PFSK-1 (cell line): ENCODE measurements at regions not wholly inside any gene's neighbourhood (a gene's known extent, or its start where the extent isn't known, plus 50 kb on each side); places are given as distances from the start of the nearest gene placed in this dataset.

Experiments
- FOXP2 ChIP-seq: optimal IDR thresholded peaks from 2 replicates; pipeline ENCODE3; 2011; ENCODE audit warnings: borderline replicate concordance, control low read depth, inconsistent platforms; ENCODE audit not compliant: insufficient read depth; ENCODE audit errors: extremely low read length, extremely low read depth
- POLR2AphosphoS5 ChIP-seq: IDR thresholded peaks from 2 replicates; pipeline ENCODE4 v1.6.1; 2012; ENCODE audit warnings: low read depth, mild to moderate bottlenecking, control low read depth, low read length, moderate library complexity
- SIN3A ChIP-seq: IDR thresholded peaks from 2 replicates; pipeline ENCODE4 v1.6.1; 2012; ENCODE audit warnings: mild to moderate bottlenecking, low read length, moderate library complexity, borderline replicate concordance; ENCODE audit not compliant: insufficient read depth
- TAF1 ChIP-seq: IDR thresholded peaks from 2 replicates; pipeline ENCODE4 v1.6.1; 2012; ENCODE audit warnings: low read length, control low read depth, borderline replicate concordance; ENCODE audit not compliant: insufficient read depth
- TF ChIP-seq, protein P1 (sequence below), 2 experiments: IDR thresholded peaks; 2 replicates each; pipeline versions ENCODE4 v1.6.1 to v1.8.0; 2011 to 2012; ENCODE audit warnings: low read depth in 2 of 2, low read length in 2 of 2, control low read depth in 1 of 2, inconsistent platforms in 1 of 2, mild to moderate bottlenecking in 1 of 2, moderate library complexity in 1 of 2; ENCODE audit not compliant: insufficient read depth in 1 of 2

DNA sequence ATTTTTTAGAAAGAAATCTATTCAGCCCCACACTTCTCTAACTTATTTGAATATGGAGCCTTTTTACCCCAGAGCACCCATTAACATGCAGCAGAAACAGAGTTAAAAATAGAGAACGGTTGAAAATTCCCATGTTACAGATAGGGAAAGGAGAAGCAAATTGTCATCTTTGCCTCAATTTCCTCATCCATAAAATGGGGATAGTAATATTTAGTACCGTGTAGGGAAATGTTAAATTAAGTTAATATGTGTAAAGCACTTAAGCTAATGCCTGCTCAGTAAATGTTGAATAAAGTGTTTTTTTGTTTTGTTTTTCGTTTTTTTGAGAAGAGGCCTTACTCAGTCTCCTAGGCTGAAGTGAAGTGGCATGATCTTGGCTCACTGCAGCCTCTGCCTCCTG lies 50.3 kb downstream of the NAV1 start:
- TF ChIP-seq FOXP2, result no peak
- no peak for TF ChIP-seq POLR2AphosphoS5
- TF ChIP-seq SIN3A, result no peak

DNA sequence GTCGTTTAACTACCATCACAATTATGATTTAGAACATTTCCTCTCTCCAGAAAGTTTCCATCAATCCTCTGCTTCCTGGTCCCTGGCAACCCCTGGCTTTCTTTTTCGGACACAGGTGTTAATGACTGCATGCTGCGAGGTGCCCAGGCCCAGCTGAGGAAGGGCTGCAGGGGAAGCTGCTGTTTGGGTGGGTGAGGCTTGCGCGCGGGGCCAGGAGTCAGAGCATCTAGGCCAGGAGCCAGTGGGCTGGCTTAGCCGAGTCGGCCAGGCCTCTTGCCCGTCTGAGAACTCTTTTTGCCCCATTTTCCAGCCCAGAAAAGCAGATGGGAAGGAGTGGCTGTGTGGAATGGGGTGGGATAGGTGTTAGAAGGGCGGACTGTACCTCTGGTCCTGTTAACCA lies 51.5 kb downstream of the NAV1 start:
- TF ChIP-seq FOXP2 (no peak), POLR2AphosphoS5 (no peak), SIN3A (no peak), TAF1 (no peak)
- TF ChIP-seq, protein P1, sequence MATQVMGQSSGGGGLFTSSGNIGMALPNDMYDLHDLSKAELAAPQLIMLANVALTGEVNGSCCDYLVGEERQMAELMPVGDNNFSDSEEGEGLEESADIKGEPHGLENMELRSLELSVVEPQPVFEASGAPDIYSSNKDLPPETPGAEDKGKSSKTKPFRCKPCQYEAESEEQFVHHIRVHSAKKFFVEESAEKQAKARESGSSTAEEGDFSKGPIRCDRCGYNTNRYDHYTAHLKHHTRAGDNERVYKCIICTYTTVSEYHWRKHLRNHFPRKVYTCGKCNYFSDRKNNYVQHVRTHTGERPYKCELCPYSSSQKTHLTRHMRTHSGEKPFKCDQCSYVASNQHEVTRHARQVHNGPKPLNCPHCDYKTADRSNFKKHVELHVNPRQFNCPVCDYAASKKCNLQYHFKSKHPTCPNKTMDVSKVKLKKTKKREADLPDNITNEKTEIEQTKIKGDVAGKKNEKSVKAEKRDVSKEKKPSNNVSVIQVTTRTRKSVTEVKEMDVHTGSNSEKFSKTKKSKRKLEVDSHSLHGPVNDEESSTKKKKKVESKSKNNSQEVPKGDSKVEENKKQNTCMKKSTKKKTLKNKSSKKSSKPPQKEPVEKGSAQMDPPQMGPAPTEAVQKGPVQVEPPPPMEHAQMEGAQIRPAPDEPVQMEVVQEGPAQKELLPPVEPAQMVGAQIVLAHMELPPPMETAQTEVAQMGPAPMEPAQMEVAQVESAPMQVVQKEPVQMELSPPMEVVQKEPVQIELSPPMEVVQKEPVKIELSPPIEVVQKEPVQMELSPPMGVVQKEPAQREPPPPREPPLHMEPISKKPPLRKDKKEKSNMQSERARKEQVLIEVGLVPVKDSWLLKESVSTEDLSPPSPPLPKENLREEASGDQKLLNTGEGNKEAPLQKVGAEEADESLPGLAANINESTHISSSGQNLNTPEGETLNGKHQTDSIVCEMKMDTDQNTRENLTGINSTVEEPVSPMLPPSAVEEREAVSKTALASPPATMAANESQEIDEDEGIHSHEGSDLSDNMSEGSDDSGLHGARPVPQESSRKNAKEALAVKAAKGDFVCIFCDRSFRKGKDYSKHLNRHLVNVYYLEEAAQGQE (IDR thresholded peaks at IDR 0.05; ENCODE audit: insufficient read depth in 1 of 2, low read depth in 2 of 2, low read length in 2 of 2), result no peak

DNA sequence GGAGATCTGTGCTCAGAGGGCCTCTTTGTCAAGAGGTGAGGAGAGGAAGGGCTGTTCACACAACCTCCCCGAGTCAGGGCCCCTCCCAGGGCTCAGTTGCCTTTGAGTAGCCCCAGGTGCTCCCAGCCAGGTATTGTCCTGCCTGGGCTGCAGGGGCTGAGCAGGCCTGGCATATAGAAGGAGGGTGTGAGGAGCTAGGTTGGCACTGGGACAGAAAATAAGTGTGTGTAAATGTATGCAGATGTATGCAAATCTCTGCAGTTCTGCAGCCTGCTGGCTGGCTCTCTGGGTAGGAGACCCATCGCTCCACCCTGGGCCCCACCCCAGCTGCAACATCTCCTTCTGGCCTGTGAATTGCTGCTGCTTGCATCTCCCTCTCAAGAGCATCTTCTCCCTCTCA lies 52.4 kb downstream of the NAV1 start:
- no peak for TF ChIP-seq POLR2AphosphoS5
- TF ChIP-seq FOXP2, result no peak
- TF ChIP-seq TAF1, result no peak
- no peak for TF ChIP-seq SIN3A
- TF ChIP-seq, protein P1 (IDR thresholded peaks at IDR 0.05; ENCODE audit: insufficient read depth in 1 of 2, low read depth in 2 of 2, low read length in 2 of 2), result no peak

DNA sequence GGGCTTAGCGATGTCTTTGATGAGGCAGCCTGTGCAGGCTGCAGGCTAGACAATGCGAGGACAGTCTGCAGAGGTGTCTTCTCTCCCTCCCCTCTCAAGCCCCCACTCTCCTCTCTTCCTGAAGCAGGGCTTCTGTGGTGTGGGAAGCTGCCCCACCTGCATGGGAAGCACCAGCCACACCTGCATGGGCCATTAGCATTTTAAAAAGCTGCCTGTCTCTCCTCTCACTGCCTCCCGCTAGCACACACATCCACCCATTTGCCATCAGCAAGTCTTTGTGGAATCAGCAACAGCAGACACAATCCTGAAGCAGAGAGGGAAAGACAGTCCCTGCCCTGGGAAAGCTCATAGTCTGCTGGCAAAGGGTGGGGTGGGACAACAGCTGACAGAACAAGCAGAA lies 53.1 kb downstream of the NAV1 start:
- TF ChIP-seq TAF1 (no peak), SIN3A (no peak), FOXP2 (no peak), POLR2AphosphoS5 (no peak)
- TF ChIP-seq, protein P1 (IDR thresholded peaks at IDR 0.05; ENCODE audit: insufficient read depth in 1 of 2, low read depth in 2 of 2, low read length in 2 of 2), result no peak

DNA sequence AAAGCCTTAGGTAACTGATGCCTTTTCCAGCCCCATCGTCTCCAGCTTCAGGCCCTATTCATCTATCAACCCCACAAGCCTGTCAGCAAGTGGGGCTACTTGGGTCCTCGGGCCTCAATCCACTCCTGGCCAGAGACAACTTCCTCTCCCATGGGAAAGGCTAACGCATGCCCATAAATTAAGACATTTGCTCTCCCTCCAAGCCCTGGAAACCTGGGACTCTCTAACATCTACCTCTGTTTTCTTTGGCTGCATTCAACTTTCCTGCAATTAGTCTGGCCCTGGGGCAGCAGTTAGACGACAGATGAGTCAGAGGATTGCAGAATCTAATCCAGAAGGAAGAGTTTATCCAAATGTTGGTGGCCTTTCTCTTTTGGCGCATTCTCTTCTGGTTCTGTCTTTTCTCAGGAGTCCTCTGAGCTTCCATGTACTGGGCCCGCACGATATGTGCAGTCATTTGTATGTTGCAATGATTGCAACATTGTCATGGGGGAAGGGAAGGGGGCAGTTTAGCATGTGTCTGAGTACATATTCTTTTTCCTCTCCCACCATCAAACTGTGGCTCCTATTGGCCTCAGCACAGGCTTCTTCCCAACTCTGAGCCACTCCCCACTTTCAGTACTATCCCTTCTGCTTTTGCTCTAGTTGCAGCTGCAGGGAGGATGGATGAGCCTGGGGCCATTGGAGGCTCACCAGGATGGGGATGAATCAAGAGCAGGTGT lies 54.4 kb downstream of the NAV1 start:
- peak; percentile 53 for TF ChIP-seq POLR2AphosphoS5
- peak; percentile 26; the same call in 1 of the 2 replicates for TF ChIP-seq TAF1
- peak; percentile 84; the same call in 1 of the 2 replicates for TF ChIP-seq SIN3A
- TF ChIP-seq, protein P1 (IDR thresholded peaks at IDR 0.05; ENCODE audit: insufficient read depth in 1 of 2, low read depth in 2 of 2, low read length in 2 of 2), result peak; percentile 51 to 85; a peak in 3 of 4 replicates
- TF ChIP-seq FOXP2, result no peak
